ENCODE measurements at regions not wholly inside any gene's neighbourhood (a gene's known extent, or its start where the extent isn't known, plus 50 kb on each side); places are given as distances from the start of the nearest gene placed in this dataset.
A peak's percentile ranks its signal among the peaks of the same experiment; 100 is the strongest.

- DNase-seq: peak; percentile 34
These were observed 156.0 kb downstream of the TOMM20 start for GRCh38 chr1:234972411-234973191.

- no peak for DNase-seq
These were observed 156.9 kb downstream of the TOMM20 start for GRCh38 chr1:234971586-234972297.

- no peak for DNase-seq
These were observed 157.7 kb downstream of the TOMM20 start for GRCh38 chr1:234970731-234971476.

GRCh38 chr1:234970401-234970730 lies 158.3 kb downstream of the TOMM20 start:
- no peak for DNase-seq

- DNase-seq: no peak
These were observed 158.8 kb downstream of the TOMM20 start for GRCh38 chr1:234969581-234970400.

- DNase-seq: no peak
These were observed 159.6 kb downstream of the TOMM20 start for GRCh38 chr1:234969011-234969441.

- DNase-seq: no peak
These were observed 160.2 kb downstream of the TOMM20 start for GRCh38 chr1:234968451-234968850.

DNA sequence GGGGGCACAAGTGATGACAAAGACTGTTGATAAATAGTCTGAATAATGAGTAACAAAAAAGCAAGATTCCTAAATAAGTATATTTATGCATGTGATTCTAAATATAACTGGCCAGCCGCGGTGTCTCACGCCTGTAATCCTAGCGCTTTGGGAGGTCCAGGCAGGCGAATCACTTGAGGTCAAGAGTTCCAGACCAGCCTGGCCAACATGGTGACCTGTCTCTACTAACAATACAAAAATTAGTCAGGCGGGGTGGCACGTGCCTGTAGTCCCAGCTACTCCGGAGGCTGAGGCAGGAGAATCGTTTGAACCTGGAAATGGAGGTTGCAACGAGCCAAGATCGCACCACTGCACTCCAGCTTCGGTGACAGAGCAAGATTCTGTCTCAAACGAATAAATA lies 161.5 kb downstream of the TOMM20 start:
- no peak for DNase-seq

GRCh38 chr1:234965111-234965510 lies 163.5 kb downstream of the TOMM20 start:
- DNase-seq: no peak

DNA sequence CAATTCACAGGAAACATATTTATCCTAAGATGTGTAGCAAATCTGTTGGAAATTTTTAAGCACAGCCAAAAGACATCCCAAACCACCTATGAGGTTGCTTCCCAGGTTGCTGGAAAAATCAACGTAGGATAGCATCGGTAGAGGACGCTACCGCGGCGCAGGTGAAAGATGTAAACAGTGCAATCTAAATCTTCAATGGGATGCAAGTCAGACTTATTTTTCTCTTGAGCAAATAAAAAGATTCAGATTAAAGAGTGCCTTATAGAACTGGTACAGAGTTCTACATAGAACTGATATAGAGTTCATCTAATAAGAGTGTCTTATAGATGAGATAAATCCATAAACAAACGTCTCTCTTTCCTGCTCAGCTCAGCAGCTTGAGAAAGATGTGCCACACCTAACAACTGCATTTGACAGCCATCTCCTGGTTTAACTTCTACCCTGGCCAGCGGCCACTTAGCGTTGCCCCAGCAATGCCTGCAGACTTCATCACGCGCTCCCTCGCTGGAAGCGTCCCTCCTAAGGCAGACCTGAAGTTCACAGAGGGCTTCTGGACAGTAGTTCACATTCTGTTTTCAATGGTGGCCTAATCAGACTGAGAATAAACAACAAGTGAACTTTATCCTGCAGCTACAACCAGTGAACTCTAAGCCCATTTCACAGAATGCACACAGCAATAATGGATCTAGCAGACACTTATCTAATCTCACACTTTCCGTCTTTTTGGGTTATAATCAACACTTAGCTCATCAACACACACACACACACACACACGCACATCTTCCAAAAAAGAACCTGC lies 164.5 kb downstream of the TOMM20 start:
- no peak for DNase-seq

- DNase-seq: peak; percentile 87
These were observed 165.3 kb downstream of the TOMM20 start for GRCh38 chr1:234963180-234963903.

GRCh38 chr1:234962340-234962989 lies 166.2 kb downstream of the TOMM20 start:
- DNase-seq: no peak

DNA sequence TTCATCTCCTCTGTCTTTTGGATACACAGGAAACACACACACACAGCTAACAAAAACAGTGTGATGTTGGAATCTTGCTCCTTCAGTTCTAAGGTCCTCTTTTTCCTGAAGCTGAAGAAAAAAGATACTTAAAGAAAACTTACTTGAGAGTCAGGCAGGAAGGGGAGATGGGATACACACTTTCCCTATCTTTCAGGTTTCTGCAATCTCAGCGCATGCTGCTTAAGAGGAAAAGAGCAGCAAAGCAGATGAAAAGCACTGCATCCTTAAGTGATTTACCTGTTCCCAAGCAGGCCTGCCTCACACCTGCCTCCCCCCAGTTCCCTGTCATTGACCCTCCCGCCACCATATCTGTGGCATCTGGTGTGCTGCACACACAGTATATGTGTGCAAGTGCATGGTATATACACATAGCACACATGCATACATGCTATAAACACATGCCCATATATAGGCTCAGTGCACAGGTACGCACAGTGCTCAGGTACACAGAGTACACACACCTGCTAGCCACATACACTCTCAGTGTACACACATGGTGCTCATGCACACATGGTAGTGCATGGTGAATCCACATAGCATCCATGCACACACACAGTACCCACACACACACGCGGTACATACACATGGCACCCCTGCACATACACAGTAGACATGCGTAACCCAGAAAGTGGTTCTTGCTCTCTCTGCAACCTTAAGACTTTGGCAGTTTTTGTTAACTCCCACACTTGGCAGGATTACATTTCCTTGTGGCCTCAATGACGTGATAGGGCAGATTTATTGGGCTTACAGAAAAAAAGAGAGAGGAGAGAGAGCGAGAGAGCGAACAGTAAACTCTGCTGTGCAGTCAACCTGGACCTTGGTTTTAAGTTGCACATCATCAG lies 166.9 kb downstream of the TOMM20 start:
- no peak for DNase-seq

GRCh38 chr1:234960722-234961455 lies 167.7 kb downstream of the TOMM20 start:
- no peak for DNase-seq

DNA sequence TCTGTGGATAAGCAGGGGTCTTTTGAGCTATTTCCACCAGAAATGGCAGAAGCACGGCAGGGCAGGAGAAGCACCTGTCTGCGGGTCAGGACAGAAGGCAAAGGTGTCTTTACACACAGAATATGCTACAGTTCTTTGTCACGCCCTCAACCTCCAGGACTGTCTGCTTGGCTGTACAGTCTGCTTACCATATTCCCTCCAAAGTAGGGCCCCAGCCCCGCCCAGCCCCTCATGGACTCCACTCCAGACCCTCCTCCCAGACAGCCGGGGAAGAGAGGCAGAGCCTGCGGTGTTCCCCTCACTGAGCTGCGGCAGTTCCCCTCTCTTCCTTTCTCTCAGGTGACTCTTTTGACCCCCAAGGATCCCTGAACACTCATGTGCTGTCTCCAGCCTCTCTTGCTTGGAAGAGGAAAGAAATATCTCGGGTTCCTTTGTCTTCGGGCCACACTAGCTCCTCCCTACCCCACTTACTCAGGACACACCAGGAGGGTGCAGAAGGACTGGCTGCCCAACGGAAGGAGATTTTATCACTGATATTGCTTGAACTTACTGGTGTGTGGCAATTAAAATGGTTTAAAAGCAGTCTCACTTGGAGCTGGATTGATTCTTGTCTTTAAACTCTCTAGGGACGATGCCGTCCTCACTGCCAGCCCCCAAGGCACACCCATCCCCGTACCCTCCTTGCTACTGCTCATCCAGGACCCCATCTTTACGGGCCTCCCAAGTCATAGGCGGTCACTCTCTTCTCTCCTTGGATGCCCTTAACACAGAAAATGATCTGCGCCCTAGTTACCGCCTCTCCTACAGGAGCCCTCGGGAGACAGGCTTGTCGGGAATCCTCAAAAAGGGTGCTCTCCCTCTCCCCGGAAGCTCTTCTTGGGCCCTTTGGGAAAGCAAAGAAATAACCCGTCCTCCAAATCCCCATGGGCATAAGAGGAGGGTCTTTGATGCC lies 169.7 kb downstream of the TOMM20 start:
- no peak for DNase-seq

- no peak for DNase-seq
These were observed 170.5 kb downstream of the TOMM20 start for GRCh38 chr1:234958066-234958705.
